Progenitor cell of endocrine pancreas (in vitro differentiated cells): ENCODE measurements at regions not wholly inside any gene's neighbourhood (a gene's known extent, or its start where the extent isn't known, plus 50 kb on each side); places are given as distances from the start of the nearest gene placed in this dataset.

ENCODE experiments used
- DNase-seq: peaks from one replicate; pipeline ENCODE4 v3.0.0; 2021; ENCODE audit warnings: low spot score; ENCODE audit not compliant: unreplicated experiment
- H3K27ac Mint-ChIP-seq: 2 replicates; pipeline ENCODE4 v1.8.0; 2021; ENCODE audit warnings: mild to moderate bottlenecking, moderate library complexity, mixed read lengths
- H3K27me3 Mint-ChIP-seq: 2 replicates; pipeline ENCODE4 v1.8.0; 2021; ENCODE audit warnings: mixed read lengths
- H3K36me3 Mint-ChIP-seq: 2 replicates; pipeline ENCODE4 v1.8.0; 2022; ENCODE audit warnings: mixed read lengths; ENCODE audit not compliant: insufficient read depth
- H3K4me1 Mint-ChIP-seq: 2 replicates; pipeline ENCODE4 v1.8.0; 2021; ENCODE audit warnings: low read depth, mixed read lengths
- H3K4me3 Mint-ChIP-seq: 2 replicates; pipeline ENCODE4 v1.8.0; 2021; ENCODE audit warnings: low read depth, mild to moderate bottlenecking, moderate library complexity, mixed read lengths
- H3K9me3 Mint-ChIP-seq: 2 replicates; pipeline ENCODE4 v1.8.0; 2021; ENCODE audit warnings: low read depth, mixed read lengths
- TF ChIP-seq, protein P1 (sequence below): fragments of 200-600 bp; sonication (generic); IDR thresholded peaks from one replicate; pipeline ENCODE4 v1.5.0; 2021; ENCODE audit warnings: antibody characterized with exemption, mild to moderate bottlenecking; ENCODE audit not compliant: unreplicated experiment

DNA sequence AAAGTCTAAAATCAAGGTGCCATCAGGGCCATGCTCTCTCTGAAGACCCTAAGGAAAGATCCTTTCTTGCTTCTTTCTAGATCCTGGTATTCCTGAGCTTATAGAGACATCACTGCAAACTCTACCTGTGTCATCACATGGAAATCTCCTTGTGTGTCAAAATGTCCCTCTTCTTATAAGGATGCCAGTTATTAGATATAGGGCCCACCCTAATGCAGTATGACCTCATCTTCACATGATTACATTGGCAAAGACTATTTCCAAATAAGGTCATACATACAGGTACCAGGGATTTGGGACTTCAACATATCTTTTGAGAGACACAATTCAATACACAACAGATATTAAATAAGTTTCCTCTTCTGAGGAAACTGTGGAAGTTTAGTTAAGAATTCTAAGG lies 123.9 kb downstream of the UNC5CL start:
- no peaks in the 10 kb centered on the region for H3K9me3 Mint-ChIP-seq
- no peak overlapping the region for H3K4me3 Mint-ChIP-seq
- no peak for DNase-seq
- TF ChIP-seq, protein P1, sequence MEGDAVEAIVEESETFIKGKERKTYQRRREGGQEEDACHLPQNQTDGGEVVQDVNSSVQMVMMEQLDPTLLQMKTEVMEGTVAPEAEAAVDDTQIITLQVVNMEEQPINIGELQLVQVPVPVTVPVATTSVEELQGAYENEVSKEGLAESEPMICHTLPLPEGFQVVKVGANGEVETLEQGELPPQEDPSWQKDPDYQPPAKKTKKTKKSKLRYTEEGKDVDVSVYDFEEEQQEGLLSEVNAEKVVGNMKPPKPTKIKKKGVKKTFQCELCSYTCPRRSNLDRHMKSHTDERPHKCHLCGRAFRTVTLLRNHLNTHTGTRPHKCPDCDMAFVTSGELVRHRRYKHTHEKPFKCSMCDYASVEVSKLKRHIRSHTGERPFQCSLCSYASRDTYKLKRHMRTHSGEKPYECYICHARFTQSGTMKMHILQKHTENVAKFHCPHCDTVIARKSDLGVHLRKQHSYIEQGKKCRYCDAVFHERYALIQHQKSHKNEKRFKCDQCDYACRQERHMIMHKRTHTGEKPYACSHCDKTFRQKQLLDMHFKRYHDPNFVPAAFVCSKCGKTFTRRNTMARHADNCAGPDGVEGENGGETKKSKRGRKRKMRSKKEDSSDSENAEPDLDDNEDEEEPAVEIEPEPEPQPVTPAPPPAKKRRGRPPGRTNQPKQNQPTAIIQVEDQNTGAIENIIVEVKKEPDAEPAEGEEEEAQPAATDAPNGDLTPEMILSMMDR, result no peak
- H3K27me3 Mint-ChIP-seq, result peaks cover 3% of the 10 kb centered on the region
- H3K4me1 Mint-ChIP-seq, result peaks cover 6% of the 10 kb centered on the region
- H3K27ac Mint-ChIP-seq, result no peak overlapping the region
- no peaks in the 10 kb centered on the region for H3K36me3 Mint-ChIP-seq

DNA sequence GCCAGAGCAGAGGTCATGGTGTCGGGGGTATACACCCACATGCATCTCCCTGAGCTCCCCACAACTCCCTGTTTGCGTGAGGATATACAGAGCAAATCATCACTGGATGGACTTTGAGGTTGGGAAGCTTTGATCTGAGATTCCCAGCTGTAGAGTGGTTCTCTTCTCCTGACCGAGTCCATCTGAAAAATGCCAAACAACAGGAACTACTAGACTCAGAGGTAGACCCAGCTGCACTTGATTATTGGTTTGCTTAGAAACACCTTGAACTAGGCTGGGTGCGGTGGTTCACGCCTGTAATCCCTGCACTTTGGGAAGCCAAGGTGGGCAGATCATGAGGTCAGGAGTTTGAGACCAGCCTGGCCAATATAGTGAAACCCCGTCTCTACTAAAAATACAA lies 125.0 kb downstream of the UNC5CL start:
- Mint-ChIP-seq H3K27me3 (peaks cover 3% of the 10 kb centered on the region), H3K9me3 (no peaks in the 10 kb centered on the region), H3K4me1 (peaks cover 6% of the 10 kb centered on the region), H3K27ac (no peak overlapping the region), H3K4me3 (no peak overlapping the region), H3K36me3 (no peaks in the 10 kb centered on the region)
- TF ChIP-seq, protein P1, result no peak
- no peak for DNase-seq

DNA sequence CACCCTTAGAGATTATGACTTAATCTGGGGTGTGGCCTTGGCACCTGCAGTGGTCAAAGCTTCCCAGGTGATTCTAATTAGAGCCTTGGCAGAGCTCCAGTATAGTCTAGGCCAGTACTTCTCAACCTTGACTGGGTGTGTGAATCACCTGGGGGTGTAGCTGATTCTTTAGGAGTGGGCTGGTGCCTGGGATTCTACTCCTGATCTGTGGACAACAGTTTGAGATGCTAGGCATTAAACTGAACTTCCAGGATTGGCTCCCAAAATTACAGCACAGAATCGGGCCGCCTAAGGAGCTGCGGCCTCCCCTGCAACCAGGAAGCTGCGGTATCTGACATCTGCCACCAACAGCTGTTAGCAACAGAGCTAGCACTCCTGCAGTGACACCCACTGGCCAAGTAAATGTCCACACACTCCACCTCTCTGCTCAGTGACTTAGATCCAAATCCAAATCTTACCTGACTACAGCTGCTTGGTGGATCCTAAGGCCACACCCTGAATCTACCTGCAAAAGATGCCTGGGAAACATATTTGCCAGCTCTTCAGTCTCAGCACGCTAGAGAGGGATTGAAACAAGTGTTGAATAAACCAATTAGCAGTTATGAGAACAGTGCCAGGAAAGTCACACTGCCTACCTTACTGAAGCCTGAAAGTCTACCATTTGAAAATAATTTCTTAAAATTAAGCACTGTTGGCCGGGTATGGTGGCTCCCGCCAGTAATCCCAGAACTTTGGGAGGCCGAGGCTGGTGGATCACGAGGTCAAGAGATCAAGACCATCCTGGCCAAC lies 126.7 kb downstream of the UNC5CL start:
- Mint-ChIP-seq H3K27ac (no peak overlapping the region), H3K4me3 (no peak overlapping the region), H3K4me1 (peaks cover 2% of the 10 kb centered on the region), H3K36me3 (no peaks in the 10 kb centered on the region), H3K9me3 (no peaks in the 10 kb centered on the region), H3K27me3 (peaks cover 3% of the 10 kb centered on the region)
- TF ChIP-seq, protein P1, result peak; percentile 64
- DNase-seq, result no peak

DNA sequence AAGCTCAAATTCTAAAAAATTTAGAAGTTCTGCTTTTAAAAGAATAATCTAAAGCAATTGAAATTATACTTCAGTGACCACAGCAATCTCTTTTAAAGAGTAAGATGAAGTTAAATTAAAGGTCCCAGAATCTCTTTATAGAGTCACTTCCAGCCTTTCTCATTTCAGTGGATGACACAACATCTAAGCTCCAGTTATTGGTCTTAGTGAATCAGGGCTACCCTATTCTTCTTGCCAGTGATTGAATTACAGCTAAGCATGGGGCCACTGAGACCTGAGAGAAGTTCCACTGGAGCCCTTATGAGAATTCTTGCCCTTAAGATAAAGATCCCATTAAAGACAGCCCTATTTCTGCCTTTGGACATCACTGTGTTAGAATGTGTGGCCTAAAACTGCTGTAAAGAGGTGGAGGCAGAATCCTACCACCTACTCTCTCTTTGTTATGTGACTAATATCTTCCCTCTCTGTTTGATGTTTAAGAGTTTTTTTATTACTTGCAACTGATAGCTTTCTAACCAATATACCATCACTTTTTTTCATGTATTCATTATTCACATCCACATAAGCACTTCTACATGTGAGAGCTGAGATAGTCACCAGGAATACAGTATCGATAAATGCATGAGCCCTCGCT lies 128.6 kb downstream of the UNC5CL start:
- H3K36me3 Mint-ChIP-seq, result no peaks in the 10 kb centered on the region
- H3K4me1 Mint-ChIP-seq, result no peaks in the 10 kb centered on the region
- peaks cover 3% of the 10 kb centered on the region for H3K27me3 Mint-ChIP-seq
- no peak overlapping the region for H3K4me3 Mint-ChIP-seq
- H3K27ac Mint-ChIP-seq, result no peak overlapping the region
- no peaks in the 10 kb centered on the region for H3K9me3 Mint-ChIP-seq
- DNase-seq, result no peak
- TF ChIP-seq, protein P1, result no peak

DNA sequence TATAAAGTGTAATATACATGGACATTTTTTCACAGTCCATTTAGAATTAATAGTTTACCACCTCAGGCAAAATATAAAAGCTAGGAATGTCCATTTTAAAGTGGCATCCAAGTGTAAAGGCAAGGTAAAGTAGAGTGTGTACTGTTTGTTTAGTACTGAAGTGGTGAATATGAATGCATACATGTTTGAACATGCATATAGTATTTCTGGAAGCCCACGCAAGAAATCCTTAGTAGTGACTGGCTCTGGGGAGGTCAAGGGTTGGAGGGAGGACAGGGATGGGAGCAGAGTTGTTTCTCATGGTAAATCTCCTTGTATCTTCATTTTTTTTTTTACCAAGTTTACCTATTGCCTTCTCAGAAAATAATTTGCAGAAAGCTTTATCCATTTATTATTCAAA lies 129.2 kb downstream of the UNC5CL start:
- no peaks in the 10 kb centered on the region for H3K36me3 Mint-ChIP-seq
- no peak overlapping the region for H3K27ac Mint-ChIP-seq
- TF ChIP-seq, protein P1, result no peak
- peaks cover 2% of the 10 kb centered on the region for H3K27me3 Mint-ChIP-seq
- peaks cover 4% of the 10 kb centered on the region for H3K9me3 Mint-ChIP-seq
- no peak for DNase-seq
- H3K4me3 Mint-ChIP-seq, result no peak overlapping the region
- H3K4me1 Mint-ChIP-seq, result no peaks in the 10 kb centered on the region
